ENCODE measurements at regions not wholly inside any gene's neighbourhood (a gene's known extent, or its start where the extent isn't known, plus 50 kb on each side); places are given as distances from the start of the nearest gene placed in this dataset.

GRCh38 chr18:60987963-60988362 is 345.3 kb upstream of the CDH20 start:
- Histone ChIP-seq H3K9me3 (ENCODE audit: insufficient read depth, low read depth, low read length) (peaks cover 2% of the 10 kb centered on the region), H3K14ac (ENCODE audit: low read length) (no peak overlapping the region), H3K4me2 (ENCODE audit: low read length) (no peak overlapping the region), H3K23ac (ENCODE audit: low read length) (no peak overlapping the region), H2BK12ac (ENCODE audit: low read length) (no peak overlapping the region), H3K4ac (ENCODE audit: low read depth, low read length) (no peak overlapping the region), H2AFZ (ENCODE audit: insufficient read depth, low read length, poor library complexity) (no peak overlapping the region), H2BK5ac (ENCODE audit: low read depth, low read length, poor library complexity) (no peak overlapping the region), H3K9ac (ENCODE audit: low read length) (no peak overlapping the region), H3K27me3 (ENCODE audit: insufficient read depth, low read length) (no peaks in the 10 kb centered on the region), H3K36me3 (ENCODE audit: control insufficient read depth in 1 of 2, insufficient read depth in 2 of 2, low read length in 2 of 2) (no peaks in the 10 kb centered on the region), H3K79me1 (ENCODE audit: low read length) (no peaks in the 10 kb centered on the region), H3K27ac (ENCODE audit: low read depth, low read length) (no peak overlapping the region), H4K12ac (ENCODE audit: low read depth, low read length) (no peak overlapping the region), H3K4me1 (ENCODE audit: control insufficient read depth in 1 of 2, insufficient read depth in 2 of 2, low read length in 2 of 2) (no peaks in the 10 kb centered on the region), H3K18ac (ENCODE audit: low read length) (no peak overlapping the region), H3K4me3 (ENCODE audit: low read depth, low read length) (no peak overlapping the region), H3K79me2 (ENCODE audit: control insufficient read depth, insufficient read depth, low read length, poor library complexity) (no peaks in the 10 kb centered on the region), H2AK5ac (ENCODE audit: low read length) (no peak overlapping the region), H4K8ac (ENCODE audit: low read depth, low read length) (no peak overlapping the region), H4K91ac (ENCODE audit: low read depth, low read length) (no peak overlapping the region), H2BK120ac (ENCODE audit: insufficient read depth, low read length, poor library complexity) (no peak overlapping the region)
- DNase-seq = no peak
- no CpG with 5 or more reads among the region's 1 CpG for WGBS (ENCODE audit: extremely low coverage, insufficient coverage, insufficient read length)

GRCh38 chr18:60996326-60996725 is 336.9 kb upstream of the CDH20 start:
- Histone ChIP-seq H4K12ac (ENCODE audit: low read depth, low read length) (no peak overlapping the region), H3K4me2 (ENCODE audit: low read length) (no peak overlapping the region), H3K4ac (ENCODE audit: low read depth, low read length) (no peak overlapping the region), H3K14ac (ENCODE audit: low read length) (no peak overlapping the region), H2BK120ac (ENCODE audit: insufficient read depth, low read length, poor library complexity) (no peak overlapping the region), H3K36me3 (ENCODE audit: control insufficient read depth in 1 of 2, insufficient read depth in 2 of 2, low read length in 2 of 2) (no peaks in the 10 kb centered on the region), H3K9ac (ENCODE audit: low read length) (no peak overlapping the region), H3K23ac (ENCODE audit: low read length) (no peak overlapping the region), H2AFZ (ENCODE audit: insufficient read depth, low read length, poor library complexity) (no peak overlapping the region), H3K9me3 (ENCODE audit: insufficient read depth, low read depth, low read length) (peaks cover 2% of the 10 kb centered on the region), H3K79me2 (ENCODE audit: control insufficient read depth, insufficient read depth, low read length, poor library complexity) (no peaks in the 10 kb centered on the region), H2AK5ac (ENCODE audit: low read length) (no peak overlapping the region), H3K27me3 (ENCODE audit: insufficient read depth, low read length) (no peaks in the 10 kb centered on the region), H2BK5ac (ENCODE audit: low read depth, low read length, poor library complexity) (no peak overlapping the region), H4K8ac (ENCODE audit: low read depth, low read length) (no peak overlapping the region), H3K18ac (ENCODE audit: low read length) (no peak overlapping the region), H2BK12ac (ENCODE audit: low read length) (no peak overlapping the region), H4K91ac (ENCODE audit: low read depth, low read length) (no peak overlapping the region), H3K27ac (ENCODE audit: low read depth, low read length) (no peak overlapping the region), H3K4me3 (ENCODE audit: low read depth, low read length) (no peak overlapping the region), H3K79me1 (ENCODE audit: low read length) (no peaks in the 10 kb centered on the region), H3K4me1 (ENCODE audit: control insufficient read depth in 1 of 2, insufficient read depth in 2 of 2, low read length in 2 of 2) (no peaks in the 10 kb centered on the region)
- WGBS (ENCODE audit: extremely low coverage, insufficient coverage, insufficient read length) = no CpG with 5 or more reads among the region's 1 CpG
- no peak for DNase-seq

- WGBS (ENCODE audit: extremely low coverage, insufficient coverage, insufficient read length) = no CpG with 5 or more reads among the region's 5 CpGs
- H3K4me1 ChIP-seq (ENCODE audit: control insufficient read depth in 1 of 2, insufficient read depth in 2 of 2, low read length in 2 of 2) = no peaks in the 10 kb centered on the region
Measured at GRCh38 chr18:60996822-60997221, 336.4 kb upstream of the CDH20 start.

DNA sequence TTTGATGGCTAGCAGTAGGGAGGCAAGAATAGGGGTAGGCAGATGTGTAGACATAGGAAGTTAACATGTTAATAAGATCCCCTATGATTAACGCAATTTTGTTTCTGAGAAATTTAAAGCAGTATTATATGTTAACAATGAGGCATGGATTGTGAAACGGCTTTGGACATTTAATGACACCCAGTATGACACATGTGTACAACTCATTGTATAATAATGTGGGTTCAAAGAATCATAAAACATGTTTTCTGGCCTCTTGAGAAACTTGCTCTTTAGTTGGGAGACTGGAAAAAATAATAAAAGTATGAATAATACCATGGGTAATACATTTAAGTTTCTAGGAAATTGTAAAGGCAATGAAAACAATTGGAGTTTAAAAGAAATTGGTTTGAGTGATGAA is 332.1 kb upstream of the CDH20 start:
- no peak overlapping the region for H3K9ac ChIP-seq (ENCODE audit: low read length)
- WGBS (ENCODE audit: extremely low coverage, insufficient coverage, insufficient read length) = no CpG with 5 or more reads among the region's 2 CpGs
- no peak overlapping the region for H4K12ac ChIP-seq (ENCODE audit: low read depth, low read length)
- peak; percentile 5 to 49 for DNase-seq
- H2BK5ac ChIP-seq (ENCODE audit: low read depth, low read length, poor library complexity) = no peak overlapping the region
- H2BK120ac ChIP-seq (ENCODE audit: insufficient read depth, low read length, poor library complexity) = no peak overlapping the region
- H3K4ac ChIP-seq (ENCODE audit: low read depth, low read length) = no peak overlapping the region
- H3K4me1 ChIP-seq (ENCODE audit: control insufficient read depth in 1 of 2, insufficient read depth in 2 of 2, low read length in 2 of 2) = no peaks in the 10 kb centered on the region
- H3K4me2 ChIP-seq (ENCODE audit: low read length) = no peak overlapping the region
- H4K91ac ChIP-seq (ENCODE audit: low read depth, low read length) = no peak overlapping the region
- H3K23ac ChIP-seq (ENCODE audit: low read length) = no peak overlapping the region
- no peaks in the 10 kb centered on the region for H3K9me3 ChIP-seq (ENCODE audit: insufficient read depth, low read depth, low read length)
- no peaks in the 10 kb centered on the region for H3K27me3 ChIP-seq (ENCODE audit: insufficient read depth, low read length)
- no peaks in the 10 kb centered on the region for H3K79me1 ChIP-seq (ENCODE audit: low read length)
- no peak overlapping the region for H3K27ac ChIP-seq (ENCODE audit: low read depth, low read length)
- H2AK5ac ChIP-seq (ENCODE audit: low read length) = no peak overlapping the region
- no peak overlapping the region for H4K8ac ChIP-seq (ENCODE audit: low read depth, low read length)
- H2BK12ac ChIP-seq (ENCODE audit: low read length) = no peak overlapping the region
- no peak overlapping the region for H3K4me3 ChIP-seq (ENCODE audit: low read depth, low read length)
- no peak overlapping the region for H2AFZ ChIP-seq (ENCODE audit: insufficient read depth, low read length, poor library complexity)
- H3K14ac ChIP-seq (ENCODE audit: low read length) = no peak overlapping the region
- no peaks in the 10 kb centered on the region for H3K79me2 ChIP-seq (ENCODE audit: control insufficient read depth, insufficient read depth, low read length, poor library complexity)
- H3K18ac ChIP-seq (ENCODE audit: low read length) = no peak overlapping the region
- no peaks in the 10 kb centered on the region for H3K36me3 ChIP-seq (ENCODE audit: control insufficient read depth in 1 of 2, insufficient read depth in 2 of 2, low read length in 2 of 2)

More at GRCh38 chr18:60996822-60997221, 336.4 kb upstream of the CDH20 start:
- no peak overlapping the region for H4K91ac ChIP-seq (ENCODE audit: low read depth, low read length)
- H2BK120ac ChIP-seq (ENCODE audit: insufficient read depth, low read length, poor library complexity) = no peak overlapping the region
- no peak overlapping the region for H2AFZ ChIP-seq (ENCODE audit: insufficient read depth, low read length, poor library complexity)
- no peak overlapping the region for H3K4ac ChIP-seq (ENCODE audit: low read depth, low read length)
- no peak overlapping the region for H2BK5ac ChIP-seq (ENCODE audit: low read depth, low read length, poor library complexity)
- H3K27me3 ChIP-seq (ENCODE audit: insufficient read depth, low read length) = no peaks in the 10 kb centered on the region
- H3K4me3 ChIP-seq (ENCODE audit: low read depth, low read length) = no peak overlapping the region
- no peaks in the 10 kb centered on the region for H3K79me2 ChIP-seq (ENCODE audit: control insufficient read depth, insufficient read depth, low read length, poor library complexity)
- peak; percentile 25 to 75 for DNase-seq
- no peak overlapping the region for H3K4me2 ChIP-seq (ENCODE audit: low read length)
- no peak overlapping the region for H3K27ac ChIP-seq (ENCODE audit: low read depth, low read length)
- H4K12ac ChIP-seq (ENCODE audit: low read depth, low read length) = no peak overlapping the region
- H3K14ac ChIP-seq (ENCODE audit: low read length) = no peak overlapping the region
- peaks cover 2% of the 10 kb centered on the region for H3K9me3 ChIP-seq (ENCODE audit: insufficient read depth, low read depth, low read length)
- H4K8ac ChIP-seq (ENCODE audit: low read depth, low read length) = no peak overlapping the region
- H3K23ac ChIP-seq (ENCODE audit: low read length) = no peak overlapping the region
- H3K18ac ChIP-seq (ENCODE audit: low read length) = no peak overlapping the region
- no peak overlapping the region for H3K9ac ChIP-seq (ENCODE audit: low read length)
- H2AK5ac ChIP-seq (ENCODE audit: low read length) = no peak overlapping the region
- H2BK12ac ChIP-seq (ENCODE audit: low read length) = no peak overlapping the region
- H3K36me3 ChIP-seq (ENCODE audit: control insufficient read depth in 1 of 2, insufficient read depth in 2 of 2, low read length in 2 of 2) = no peaks in the 10 kb centered on the region
- H3K79me1 ChIP-seq (ENCODE audit: low read length) = no peaks in the 10 kb centered on the region
